ENCODE measurements at regions not wholly inside any gene's neighbourhood (a gene's known extent, or its start where the extent isn't known, plus 50 kb on each side); places are given as distances from the start of the nearest gene placed in this dataset.

GRCh38 chr20:52291109-52291508 lies 99.5 kb upstream of the ZFP64 start:
- CTCF ChIA-PET: no interaction called here
- TF ChIP-seq, protein P1, sequence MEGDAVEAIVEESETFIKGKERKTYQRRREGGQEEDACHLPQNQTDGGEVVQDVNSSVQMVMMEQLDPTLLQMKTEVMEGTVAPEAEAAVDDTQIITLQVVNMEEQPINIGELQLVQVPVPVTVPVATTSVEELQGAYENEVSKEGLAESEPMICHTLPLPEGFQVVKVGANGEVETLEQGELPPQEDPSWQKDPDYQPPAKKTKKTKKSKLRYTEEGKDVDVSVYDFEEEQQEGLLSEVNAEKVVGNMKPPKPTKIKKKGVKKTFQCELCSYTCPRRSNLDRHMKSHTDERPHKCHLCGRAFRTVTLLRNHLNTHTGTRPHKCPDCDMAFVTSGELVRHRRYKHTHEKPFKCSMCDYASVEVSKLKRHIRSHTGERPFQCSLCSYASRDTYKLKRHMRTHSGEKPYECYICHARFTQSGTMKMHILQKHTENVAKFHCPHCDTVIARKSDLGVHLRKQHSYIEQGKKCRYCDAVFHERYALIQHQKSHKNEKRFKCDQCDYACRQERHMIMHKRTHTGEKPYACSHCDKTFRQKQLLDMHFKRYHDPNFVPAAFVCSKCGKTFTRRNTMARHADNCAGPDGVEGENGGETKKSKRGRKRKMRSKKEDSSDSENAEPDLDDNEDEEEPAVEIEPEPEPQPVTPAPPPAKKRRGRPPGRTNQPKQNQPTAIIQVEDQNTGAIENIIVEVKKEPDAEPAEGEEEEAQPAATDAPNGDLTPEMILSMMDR (IDR thresholded peaks at IDR 0.05; ENCODE audit: insufficient read depth, low read length, missing control alignments): no peak
- POLR2A ChIA-PET: no interaction called here
- H3K4me3 ChIP-seq (ENCODE audit: low read depth, low read length): no peak overlapping the region
- DNase-seq (ENCODE audit: low read depth, low spot score): no peak

GRCh38 chr20:52290569-52290968 lies 99.0 kb upstream of the ZFP64 start:
- ChIA-PET POLR2A (no interaction called here), CTCF (no interaction called here)
- TF ChIP-seq, protein P1 (IDR thresholded peaks at IDR 0.05; ENCODE audit: insufficient read depth, low read length, missing control alignments): no peak
- H3K4me3 ChIP-seq (ENCODE audit: low read depth, low read length): no peak overlapping the region
- no peak for DNase-seq (ENCODE audit: low read depth, low spot score)

DNA sequence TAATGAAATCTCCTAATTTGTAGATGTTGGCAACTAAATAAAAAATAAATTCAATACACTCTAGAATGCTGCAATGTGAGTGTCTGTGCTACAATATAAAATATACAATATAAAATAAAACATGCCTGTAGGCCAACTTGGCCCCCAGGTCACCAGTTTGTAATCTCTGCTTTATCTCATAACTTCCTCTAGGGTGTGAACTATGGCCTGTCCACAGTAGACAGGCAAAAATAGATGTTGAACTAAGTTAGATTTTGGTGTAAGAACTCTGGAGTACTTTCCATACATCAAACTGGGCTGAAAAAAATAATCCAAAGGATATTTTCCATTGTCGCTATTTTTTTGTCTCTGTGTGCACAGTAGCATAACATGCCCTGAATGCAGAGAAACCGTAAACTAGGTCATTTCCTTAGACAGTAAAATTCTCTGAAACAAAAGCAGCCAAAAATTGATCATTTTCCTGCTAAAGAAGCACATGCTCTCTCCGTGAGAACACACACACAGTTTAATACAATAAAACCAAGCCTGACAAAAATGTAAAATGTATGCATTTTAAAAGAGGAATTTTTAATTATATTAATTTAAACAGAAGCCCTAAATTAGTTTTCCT lies 98.5 kb upstream of the ZFP64 start:
- ChIA-PET POLR2A (no interaction called here), CTCF (no interaction called here)
- no peak for DNase-seq (ENCODE audit: low read depth, low spot score)
- no peak overlapping the region for H3K4me3 ChIP-seq (ENCODE audit: low read depth, low read length)
- TF ChIP-seq, protein P1 (IDR thresholded peaks at IDR 0.05; ENCODE audit: insufficient read depth, low read length, missing control alignments): no peak

GRCh38 chr20:52280407-52280806 lies 88.8 kb upstream of the ZFP64 start:
- TF ChIP-seq, protein P1 (IDR thresholded peaks at IDR 0.05; ENCODE audit: insufficient read depth, low read length, missing control alignments): no peak
- no peak overlapping the region for H3K4me3 ChIP-seq (ENCODE audit: low read depth, low read length)
- CTCF ChIA-PET: no interaction called here
- POLR2A ChIA-PET: no interaction called here
- no peak for DNase-seq (ENCODE audit: low read depth, low spot score)

DNA sequence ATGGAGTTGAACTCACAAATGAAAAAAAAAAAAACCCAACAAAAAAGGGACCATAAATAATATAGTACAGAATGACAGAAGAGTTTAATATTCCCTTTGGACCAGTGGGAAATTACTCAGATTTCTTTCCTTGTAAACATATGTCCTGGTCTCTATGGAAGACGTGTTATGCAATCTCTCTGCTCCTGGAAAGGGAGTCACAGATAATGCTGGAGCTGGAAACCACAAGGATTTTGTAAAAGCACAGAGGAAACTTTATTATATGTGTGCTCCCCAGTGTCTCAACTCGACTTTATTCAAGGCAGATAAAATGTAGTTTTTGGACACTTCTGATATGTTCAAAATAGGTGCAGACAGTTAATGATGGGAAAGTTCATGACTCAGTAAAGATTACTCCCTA lies 88.1 kb upstream of the ZFP64 start:
- H3K4me3 ChIP-seq (ENCODE audit: low read depth, low read length): no peak overlapping the region
- ChIA-PET CTCF (no interaction called here), POLR2A (no interaction called here)
- TF ChIP-seq, protein P1 (IDR thresholded peaks at IDR 0.05; ENCODE audit: insufficient read depth, low read length, missing control alignments): no peak
- DNase-seq (ENCODE audit: low read depth, low spot score): no peak

GRCh38 chr20:52275181-52275691 lies 83.7 kb upstream of the ZFP64 start:
- POLR2A ChIA-PET: no interaction called here
- no peak for DNase-seq (ENCODE audit: low read depth, low spot score)
- CTCF ChIA-PET: interaction anchor here (1.2 to 1.7 kb wide), 2 partner anchors 32 to 37 kb away, joined by 5 read pairs; no protein-coding TSS in a partner anchor
- no peak overlapping the region for H3K4me3 ChIP-seq (ENCODE audit: low read depth, low read length)
- TF ChIP-seq, protein P1 (IDR thresholded peaks at IDR 0.05; ENCODE audit: insufficient read depth, low read length, missing control alignments): no peak
